DMS 273 (cell line): ENCODE measurements at regions not wholly inside any gene's neighbourhood (a gene's known extent, or its start where the extent isn't known, plus 50 kb on each side); places are given as distances from the start of the nearest gene placed in this dataset.

Source experiments
- DNase-seq: peaks from one replicate; lab custom pipeline; 2025; ENCODE audit not compliant: unreplicated experiment; lab: John Stamatoyannopoulos, UW

DNA sequence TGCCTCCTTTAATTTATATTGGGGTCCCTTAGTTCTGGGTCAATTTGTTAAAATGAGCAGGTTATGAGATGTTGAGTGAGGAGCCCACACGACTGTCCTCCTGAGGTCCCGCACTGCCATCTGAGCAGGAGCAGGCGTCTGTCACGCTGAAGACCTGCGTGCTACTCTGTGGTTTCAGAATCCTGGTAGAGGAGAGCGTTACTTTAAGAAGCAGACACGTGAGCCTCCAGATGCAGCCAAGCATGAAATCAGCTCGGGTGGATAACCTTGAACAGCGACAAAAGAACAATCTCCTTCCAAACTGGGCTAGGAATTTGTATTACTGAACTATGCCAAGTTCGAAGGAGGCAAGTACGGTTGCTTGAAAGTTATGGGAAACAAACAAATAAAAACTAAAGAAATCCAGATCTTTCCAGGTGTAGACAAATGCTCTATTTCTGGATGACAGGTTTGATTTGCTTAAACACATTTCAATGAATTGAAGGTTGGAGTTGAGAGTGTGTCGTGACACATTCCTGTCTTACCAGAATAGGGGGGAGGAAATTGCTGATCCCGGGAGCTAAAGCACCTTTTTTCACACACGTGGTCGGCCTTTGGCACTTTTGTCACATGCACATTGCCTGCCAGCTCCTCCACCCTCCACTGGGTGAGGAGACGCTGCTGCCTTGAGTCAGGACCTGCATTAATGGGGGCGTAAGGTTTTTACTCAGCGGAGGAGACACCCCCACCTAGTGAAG is 945.5 kb upstream of the SLC10A2 start:
- no peak for DNase-seq

DNA sequence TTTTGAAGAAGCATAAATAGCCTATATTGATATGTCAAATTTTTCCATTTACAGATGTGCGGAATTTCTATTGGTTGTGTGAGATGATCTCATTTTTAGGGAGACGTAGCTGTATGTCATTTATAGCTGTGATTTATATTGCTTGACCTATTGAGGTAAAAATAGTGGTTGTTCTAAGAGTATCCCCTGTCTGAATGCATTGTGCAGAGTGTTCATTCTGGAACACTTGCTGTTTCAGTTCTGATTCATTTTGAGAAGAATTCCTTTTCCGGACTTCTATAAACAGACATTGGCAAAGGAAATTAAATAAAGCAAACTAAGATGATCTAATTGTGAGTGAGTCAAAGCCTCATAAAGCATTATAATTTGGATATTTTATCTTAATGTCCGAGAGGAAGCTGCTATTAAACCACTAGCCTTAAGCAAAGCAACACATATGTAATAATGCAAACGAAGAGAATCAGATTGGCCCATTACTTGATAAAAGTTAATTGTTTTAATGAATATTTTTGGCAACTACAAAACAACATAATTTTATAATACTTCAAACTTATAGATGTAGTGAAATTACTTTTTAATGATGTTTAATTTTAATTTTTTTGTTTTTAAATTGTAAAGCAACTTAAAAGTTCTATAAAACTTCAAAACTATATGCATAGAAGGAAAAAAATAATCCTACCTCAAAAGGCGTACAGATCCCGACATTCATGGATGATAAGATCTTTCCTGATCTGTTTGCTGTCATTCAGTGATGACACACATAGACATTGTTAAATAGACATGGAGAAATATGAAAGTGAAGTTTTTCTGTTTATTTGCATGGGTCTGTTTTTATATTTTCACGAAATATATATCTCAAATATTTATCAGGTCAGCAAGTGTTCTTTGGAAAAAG is 942.6 kb upstream of the SLC10A2 start:
- DNase-seq = no peak

DNA sequence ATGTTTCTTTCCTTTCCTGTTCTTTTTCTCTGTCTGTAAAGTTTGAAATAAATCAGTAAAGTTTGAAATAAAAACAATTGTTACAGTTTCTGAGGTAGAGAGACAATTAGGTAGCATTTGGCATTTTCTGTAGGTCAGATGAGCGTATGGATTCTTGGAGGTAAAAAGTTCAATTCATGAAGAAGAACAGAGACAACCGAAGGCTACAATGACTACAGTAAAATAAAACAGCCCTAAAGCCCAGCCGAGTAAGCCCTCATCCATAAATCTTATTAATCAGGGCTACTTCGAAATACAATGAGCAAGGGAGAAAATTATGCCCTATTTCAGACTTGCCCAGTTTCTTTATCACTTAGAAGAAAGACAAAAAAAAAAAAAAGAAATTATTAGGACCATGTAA is 941.9 kb upstream of the SLC10A2 start:
- no peak for DNase-seq

DNA sequence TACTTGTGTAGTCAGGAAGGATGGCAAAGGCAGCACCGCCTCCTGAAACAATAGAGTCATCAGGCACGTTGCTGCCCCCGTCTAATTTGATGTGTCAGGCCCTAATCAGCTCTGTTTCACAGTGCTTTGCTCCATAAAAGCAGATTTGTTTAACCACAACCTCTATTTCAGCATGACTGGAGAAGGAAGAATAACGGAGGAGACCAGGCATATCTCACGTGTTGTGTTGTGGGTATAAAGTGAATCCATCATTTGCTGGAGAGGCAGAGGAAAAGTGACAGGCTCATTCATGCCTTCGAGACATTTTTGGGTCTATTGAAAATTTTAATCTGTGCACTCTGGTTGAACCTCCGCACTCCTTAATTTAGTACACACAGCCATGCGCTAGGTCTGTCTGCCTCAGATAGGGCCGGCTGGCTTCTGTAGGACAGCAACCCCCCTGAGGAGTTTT is 940.4 kb upstream of the SLC10A2 start:
- no peak for DNase-seq

DNA sequence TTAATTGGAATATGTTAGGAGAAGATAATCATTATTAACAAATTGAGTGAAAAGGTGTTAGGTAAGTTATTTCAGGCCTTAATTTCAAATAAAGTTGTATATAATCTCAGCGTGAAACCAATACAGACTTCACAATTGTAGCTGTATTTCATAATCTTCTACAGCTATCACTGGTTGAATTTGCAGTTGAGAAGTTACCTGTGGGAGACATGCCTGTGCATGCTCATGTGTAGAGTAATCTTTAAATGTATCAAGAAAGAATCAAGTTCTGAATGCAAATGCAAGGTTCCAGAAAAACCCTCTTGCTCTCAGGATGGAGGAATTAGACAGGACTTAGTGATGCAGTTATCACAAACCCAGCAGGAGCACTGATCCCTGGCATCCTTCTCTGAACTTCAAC is 938.4 kb upstream of the SLC10A2 start:
- DNase-seq = no peak

DNA sequence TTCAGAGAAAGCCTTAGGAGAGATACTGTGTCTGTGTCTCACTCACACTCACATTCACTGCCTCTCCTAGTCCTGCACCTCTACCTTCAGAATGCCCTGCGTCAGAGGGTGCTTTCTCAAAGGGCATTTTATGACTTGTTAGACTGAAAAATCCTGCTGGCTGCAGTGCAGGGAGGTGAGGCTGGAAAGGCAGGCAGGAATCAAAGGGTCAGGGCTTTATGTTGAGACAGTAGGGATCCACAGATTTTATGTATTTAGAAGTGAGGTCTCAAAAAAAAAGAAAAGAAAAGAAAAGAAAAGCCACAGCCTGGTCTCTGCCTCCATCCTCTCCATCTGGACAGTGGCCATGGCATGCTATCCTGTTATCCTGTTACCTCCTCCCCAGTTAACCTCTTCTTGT is 936.0 kb upstream of the SLC10A2 start:
- DNase-seq = no peak

DNA sequence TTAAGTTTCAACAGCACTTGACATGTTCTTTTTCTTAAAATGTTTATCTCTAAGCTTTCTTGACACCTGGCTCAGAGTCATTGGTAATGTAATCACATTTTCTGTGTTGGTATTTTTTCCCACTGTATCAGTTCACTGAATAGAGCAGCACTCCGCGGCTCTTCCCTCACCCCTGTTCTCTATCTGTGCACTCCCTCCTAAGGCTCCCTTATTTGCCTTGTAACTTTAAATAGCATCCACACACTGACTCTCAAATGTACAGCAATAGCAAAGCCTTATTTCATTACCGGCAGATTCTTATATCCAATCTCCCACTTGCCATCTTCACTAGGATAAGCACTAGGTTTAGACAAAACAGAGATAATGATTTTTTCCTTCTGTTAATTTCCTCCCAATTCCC is 935.5 kb upstream of the SLC10A2 start:
- no peak for DNase-seq

DNA sequence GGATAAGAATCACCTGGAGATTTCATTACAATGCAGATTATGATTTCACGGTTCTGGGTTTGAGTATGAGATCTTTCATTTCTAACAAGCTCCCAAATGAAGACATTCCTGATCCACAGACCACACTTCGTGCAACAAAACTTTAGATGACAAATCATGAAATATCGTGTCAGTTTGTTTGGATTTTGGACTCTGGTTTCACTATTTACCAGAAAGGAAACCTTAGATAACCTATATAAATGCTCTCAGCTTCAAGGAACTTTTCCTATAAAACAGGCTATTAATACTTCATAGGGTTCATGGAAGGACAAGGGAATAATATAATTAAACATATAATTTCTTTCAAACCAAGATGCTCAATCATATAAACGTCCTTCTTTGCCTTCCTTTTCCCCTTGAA is 930.5 kb upstream of the SLC10A2 start:
- no peak for DNase-seq

DNA sequence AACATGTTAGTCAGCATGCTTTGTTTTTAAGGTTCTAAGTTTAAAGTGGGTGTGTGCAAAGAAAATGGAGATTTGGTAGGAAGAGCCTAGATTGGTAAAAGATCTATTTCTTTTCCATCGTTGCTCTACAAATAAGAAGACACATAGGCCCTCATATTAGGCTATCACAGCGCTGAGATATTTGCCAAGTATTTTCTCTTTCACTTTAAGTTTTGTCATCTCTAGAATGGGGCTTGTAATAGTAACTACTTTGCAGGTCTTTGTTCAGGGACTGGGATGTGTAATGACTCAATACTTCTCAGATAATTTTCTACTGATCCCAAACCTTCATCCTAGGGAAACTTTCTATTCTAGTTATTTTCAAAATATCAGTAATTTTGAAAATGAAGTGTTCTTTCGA is 917.7 kb upstream of the SLC10A2 start:
- no peak for DNase-seq

DNA sequence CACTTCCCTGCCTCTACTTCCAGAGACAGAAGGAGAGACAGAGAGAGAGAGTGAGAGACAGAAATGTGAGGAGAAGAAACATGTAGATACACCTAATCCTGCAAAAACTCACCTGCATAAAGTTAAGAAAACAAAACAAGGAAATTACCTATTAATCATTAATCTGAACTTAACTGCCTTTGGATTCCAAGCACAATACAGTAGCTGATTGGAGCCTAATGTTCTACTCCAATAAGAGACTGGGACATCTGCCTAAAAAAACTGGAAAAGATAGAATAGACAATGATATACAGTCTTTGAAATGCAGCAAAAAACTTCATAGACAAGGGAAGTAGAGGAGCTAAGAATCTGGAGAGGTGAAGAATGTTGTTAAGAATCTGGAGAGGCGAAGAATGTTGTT is 910.2 kb upstream of the SLC10A2 start:
- no peak for DNase-seq

DNA sequence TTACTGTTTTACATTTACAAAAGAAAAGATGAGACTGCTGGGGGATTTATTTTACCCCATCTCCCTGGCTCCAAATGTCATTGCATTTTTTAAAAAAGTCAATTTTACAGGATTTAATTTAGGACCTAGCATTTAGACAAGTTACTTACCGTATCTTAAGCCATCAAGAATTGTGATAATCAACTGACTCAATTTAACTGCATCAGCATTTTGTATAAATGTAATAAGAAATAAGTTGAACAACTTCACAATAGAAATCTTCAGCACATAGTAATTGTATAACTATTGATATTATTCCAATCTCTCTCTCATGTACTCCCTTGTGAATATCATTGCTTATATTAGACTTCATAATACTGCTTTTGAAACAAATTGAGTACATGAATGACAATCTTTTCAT is 907.5 kb upstream of the SLC10A2 start:
- DNase-seq = no peak

DNA sequence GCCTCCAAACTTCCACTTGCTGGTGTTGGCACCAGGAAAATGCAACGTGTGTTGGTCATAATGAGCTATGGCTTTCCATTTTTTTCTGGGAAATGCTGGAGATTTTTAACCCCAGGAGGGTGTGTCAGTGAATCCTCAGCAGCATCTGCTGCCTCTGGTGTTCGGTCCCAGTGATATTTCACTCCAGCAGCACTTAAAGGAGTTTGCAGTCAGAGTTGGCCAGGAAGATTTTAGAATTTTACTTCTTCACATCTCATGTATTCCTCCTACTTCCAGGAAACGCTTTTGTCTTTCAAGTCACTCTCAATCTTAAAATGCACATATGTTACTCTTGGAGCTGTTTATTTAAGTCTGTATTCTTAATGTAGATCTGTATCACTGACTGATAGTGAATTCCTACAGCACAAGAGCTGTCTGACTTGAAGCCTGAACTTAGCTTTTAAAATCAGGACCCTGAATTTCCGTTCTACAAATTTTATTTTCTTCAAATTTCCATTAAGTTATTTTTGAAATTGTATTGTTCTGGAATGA is 903.4 kb upstream of the SLC10A2 start:
- DNase-seq = no peak

DNA sequence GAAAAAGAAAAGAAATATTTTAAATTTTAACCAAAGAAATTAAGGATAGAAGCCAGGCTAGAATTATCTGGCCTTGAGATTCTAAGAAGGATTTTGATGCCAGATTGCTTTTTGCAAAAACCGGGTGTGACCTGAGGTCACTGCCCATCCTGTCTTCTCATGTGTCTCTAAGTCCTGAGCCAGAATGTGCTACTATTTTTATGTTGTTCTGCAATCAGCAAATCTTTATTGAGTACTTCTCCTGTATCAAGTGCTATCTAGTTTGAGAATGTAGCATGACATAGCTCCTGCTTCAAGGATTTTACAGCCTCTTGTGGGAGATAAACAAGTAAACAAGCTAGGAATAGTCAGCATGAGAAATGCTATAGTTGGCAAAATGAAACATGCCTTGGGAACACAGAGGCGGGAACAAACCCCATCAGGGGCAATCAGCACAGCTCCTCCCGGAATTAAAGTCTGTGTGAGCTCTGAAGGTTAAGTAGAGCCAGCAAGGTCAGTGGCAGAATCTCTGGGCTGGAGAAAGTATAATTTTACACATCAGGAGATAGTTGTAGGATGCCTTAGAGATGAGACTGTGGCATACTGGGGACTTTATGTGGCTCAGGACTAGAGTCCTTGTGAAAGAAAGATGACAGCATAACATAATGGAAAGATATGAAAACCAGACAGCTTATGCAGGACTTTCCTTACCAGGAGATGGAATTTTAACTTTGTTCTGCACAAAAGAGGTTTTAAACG is 899.5 kb upstream of the SLC10A2 start:
- no peak for DNase-seq

DNA sequence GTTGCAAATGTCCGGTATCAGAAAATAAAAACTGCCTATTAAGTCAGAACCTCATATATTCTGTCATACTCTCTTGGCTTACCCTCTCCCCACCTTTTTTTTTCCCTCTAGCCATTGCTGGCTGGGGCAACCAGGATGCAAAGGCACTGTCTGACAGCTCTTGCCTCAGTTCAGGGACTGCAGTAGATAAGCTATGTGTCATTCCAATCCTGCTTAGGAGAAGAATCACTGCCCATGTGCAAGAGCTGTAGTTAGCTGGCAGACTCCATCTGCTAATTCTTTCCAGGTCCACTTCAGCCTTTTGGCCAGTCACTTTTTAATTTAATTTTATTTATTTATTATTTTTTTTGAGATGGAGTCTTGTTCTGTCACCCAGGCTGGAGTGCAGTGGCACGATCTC is 895.6 kb upstream of the SLC10A2 start:
- DNase-seq = no peak

DNA sequence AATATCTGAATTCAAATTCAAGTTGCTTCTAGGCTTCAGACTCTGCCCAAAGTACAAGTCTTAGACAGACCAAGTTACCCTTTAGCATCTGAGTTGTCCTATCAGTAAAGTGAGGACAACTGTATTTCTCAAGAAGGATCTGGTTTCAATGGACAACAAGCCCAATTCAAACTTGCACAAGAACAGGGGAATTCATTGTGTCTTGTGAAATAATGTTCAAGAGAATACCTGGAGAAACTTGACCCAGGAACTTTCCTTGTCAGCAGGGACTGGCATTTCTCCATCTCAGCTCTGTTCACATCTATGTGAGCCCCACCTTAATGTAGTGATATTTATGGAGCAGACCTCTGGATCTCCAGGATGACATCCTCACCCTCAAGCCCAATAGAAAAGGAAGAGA is 894.9 kb upstream of the SLC10A2 start:
- DNase-seq = no peak

DNA sequence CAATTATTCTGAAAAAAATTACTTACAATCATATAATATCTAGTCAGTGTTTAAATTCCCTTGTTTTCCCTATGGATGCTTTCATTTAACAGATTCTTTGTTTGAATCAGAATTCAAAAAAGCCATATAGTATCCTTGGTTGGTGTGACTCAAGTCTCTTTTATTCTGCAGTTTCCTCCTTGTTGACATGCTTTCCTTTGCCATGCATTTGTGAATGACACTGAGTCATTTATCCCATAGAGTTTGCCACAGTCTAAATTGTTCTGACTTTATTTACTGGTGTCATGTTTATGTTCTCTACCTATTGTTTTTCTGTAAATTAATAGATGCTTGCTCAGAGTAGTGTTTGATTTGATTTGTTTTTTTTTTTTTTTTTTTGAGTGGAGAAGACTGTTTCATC is 893.8 kb upstream of the SLC10A2 start:
- DNase-seq = no peak

DNA sequence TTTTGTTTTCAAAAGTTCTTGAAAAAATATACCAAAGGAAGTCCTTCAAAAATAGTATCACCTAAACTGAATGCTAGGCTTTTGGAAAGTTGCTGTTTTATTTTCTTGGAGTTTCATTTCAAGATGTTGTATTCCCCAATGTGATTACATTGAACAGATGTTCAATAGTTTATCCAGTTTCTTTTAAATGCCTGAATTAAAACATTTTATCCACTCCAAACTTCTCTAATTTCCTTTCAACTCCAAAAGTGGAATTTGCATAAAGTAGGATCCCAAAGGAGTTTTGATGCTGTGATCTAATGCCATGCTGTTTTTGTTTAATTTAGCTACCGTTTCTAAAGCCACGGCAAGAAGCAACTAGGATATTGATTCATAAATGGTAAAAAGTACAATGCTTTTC is 892.5 kb upstream of the SLC10A2 start:
- no peak for DNase-seq

DNA sequence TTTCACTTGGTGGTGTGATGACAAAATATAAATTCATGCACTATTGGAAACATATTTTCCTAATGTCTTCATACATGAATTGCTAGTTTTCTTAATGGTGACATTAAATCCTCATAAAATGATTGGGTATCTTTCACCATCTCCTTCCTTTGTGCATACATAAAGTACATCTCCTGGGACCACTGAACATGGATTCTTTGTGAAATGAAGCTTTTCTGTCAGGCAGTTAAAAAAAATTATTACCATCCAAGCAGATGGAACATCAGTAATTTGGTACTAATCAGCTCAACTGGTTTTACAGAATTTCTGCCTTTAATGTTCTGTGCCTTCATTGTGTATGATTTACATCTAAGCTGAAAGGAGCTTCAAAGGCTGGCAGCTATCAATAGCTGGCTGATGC is 891.7 kb upstream of the SLC10A2 start:
- DNase-seq = no peak

DNA sequence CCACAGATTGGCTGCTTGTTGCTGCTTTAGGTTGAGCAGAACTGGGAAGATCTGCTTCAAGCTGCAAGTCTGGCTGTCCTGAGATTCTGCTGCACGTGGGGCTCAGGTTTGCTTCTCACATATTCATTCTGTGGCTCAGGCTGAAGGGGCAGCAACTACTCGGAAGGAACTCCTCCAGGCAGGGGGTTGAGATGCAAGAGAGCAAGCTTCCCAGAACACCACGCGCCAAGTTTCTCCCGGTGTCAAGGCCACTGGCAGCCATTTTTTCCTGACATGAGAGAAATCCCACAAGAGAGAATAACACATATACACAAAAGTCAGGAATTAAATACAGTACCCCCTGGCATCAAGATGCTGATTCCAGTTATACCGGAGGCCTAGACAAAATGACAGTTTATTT is 887.6 kb upstream of the SLC10A2 start:
- DNase-seq = no peak

DNA sequence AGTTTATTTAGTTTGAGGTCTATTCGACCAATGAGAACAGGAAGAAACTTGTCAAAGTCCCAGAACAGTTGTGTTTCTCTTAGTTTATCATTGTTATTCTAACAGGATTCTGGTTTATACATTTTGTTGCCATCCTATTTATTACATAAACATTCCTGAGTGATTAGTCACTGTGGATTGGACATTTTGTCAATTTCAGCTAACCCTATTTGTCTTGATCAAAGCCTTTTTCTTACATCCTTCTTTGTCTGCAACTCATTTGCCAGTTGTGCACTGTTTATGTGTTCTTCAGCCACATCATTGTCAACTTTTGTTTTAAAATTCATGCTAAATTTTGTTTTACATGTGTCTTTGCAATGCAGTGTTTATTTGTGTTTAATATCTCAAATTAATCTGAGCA is 886.0 kb upstream of the SLC10A2 start:
- DNase-seq = no peak

DNA sequence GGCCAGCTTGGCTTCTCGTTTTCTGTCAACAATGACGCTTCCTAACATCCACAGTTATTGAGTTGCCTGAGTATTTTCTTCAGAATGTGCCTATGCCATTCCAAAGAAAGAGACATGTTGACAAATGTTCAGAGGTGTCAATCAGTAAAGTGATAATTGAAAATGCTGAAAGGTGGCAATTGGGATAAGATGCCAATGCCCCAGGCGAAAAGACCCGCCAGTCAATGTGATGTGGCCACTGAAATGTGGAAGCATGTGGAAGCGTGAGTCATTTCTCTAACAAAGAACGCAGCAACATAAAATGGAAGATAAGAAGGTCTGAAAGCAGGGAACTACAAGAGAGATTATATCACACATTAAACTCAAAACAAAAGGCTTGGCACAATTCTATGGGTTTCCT is 882.2 kb upstream of the SLC10A2 start:
- no peak for DNase-seq

DNA sequence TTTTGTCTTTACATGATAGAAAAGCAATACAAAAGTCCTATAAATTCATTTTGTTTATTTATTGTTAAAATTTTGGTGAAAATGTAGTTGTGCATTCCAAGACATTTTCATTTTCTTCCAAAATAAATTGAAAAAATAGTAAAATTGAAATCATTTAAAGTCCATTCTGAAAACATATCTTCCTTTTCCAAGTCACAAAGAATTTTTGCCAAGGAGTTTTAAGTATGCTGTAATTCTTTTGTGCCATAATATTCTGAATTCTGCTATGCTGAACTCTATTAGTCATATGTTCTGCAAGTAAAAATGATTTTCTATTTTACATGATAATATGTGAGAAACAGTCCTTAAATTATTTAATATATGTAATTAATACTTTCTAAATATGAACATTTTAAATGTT is 879.6 kb upstream of the SLC10A2 start:
- no peak for DNase-seq
